ENCODE measurements at regions not wholly inside any gene's neighbourhood (a gene's known extent, or its start where the extent isn't known, plus 50 kb on each side); places are given as distances from the start of the nearest gene placed in this dataset.

DNA sequence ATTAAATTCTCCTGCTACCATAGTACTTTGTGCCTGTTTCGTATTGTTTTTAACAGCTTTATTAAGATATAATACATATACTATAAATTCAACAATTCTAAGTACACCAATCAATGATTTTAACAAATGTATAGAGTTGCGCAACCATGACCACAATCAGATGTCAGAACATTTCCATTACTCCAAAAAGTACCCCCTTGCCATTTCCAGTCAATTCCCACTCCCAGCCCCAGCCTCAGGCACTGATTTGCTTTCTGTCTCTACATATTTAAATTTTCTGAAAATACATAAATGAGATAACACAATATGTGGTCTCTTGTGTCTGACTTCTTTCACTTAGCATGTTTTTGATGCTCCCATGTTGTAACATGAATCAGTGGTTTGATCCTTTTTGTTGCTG is 193.9 kb downstream of the FIGN start:
- no peak for FAIRE-seq

DNA sequence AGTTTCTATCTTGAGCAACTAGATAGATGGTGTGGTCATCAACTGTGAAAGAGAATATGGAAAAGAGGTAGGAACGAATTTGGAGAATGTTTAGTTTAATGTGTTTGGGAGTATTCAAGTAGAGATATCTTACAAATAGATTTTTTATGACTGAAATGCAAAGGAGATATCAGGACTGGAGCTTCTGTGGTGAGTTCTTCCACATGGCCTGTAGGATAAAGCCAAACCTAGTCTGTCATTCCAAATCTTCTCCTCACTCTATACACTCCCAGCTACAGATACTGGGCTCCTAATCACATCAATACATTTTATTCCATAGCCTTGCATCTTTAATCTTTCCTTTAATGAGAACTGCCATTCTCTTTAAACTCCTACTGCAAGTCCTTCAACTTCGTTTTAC is 194.3 kb downstream of the FIGN start:
- FAIRE-seq: no peak
- DNase-seq (ENCODE audit: low spot score in 2 of 2): no peak

More for the DNA sequence above, 193.9 kb downstream of the FIGN start:
- no peak for DNase-seq (ENCODE audit: low spot score in 2 of 2)

DNA sequence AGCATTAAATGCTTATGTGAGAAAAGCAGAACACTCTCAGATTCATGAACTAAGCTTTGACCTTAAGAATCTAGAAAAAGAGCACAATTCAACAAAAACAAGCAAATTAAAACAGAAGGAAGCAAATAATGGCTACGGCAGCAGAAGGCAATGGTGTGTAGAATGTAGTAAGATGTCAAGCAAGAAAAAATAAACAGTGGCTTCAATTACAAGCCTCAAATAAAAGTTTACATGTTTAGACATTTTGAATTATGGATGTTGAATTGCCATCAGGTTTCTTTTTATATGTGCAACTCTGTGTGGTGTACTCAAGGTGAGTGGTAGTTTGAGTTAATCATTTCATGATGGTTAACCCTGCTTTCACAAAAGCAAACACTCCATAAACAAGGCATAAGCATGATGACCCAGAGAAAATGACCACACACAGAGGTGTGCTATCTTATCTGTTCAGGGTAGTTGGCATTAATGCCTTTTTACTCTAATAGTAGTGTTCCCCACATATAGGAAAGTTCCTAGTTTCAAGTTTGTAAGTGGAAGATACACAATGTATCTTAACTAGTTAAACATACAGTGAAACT is 207.1 kb downstream of the FIGN start:
- FAIRE-seq (no peak), DNase-seq (ENCODE audit: low spot score in 2 of 2) (no peak)

DNA sequence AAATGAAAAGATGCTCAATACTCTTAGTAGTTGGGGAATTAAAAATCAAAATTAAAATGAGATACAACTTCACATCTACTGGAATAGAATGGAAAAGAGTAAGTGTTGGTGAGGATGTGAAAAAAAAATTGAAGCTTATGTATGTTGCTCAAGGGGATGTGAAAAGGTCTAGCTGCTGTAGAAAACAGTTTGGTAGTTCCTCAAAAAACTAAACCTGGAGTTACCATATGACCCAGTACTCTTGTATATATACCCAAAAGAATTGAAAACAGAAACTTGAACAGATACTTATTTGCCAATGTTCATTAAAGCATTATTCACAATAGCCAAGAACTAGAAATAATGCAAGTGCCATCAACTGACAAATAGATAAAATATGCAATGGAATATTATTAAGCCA is 208.4 kb downstream of the FIGN start:
- DNase-seq (ENCODE audit: low spot score in 2 of 2) (no peak), FAIRE-seq (no peak)

DNA sequence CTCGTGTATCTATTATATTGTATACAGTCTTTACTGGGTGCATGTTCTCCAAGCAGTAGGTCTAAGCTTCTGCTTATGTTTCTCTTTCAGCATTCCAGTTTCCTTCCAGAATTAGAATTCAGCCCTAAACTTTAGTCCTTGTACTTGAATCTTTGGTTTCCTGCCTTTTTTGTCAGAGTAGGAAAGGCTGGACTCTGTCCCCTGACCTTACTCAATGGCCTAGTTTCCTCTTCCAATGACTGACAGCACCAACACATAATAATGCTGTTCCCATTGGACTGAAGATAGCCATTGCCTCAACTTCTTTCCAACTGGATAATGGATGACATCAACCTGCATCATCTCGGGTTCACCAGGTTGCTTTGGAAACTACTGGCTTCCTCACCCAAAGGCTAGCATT is 217.0 kb downstream of the FIGN start:
- no peak for DNase-seq (ENCODE audit: low spot score in 2 of 2)
- no peak for FAIRE-seq

DNA sequence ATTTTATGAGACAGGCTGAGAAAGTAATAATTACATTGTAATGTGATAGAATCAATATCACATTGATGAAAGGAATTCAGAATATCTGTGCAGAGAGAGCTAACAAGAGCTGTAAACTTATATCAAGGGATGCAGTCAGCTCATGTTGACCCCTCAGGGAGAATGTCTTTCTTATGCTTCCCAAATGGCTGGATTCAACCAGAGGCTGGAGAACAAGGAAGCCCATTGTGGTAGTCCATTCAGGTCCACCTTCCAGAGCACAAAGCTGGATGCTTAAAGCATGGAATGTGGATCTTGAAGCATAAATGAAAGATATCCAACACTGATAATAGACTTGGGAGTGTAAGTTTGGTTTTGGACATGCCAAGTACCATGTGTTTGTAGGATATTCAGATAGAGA is 220.0 kb downstream of the FIGN start:
- DNase-seq (ENCODE audit: low spot score in 2 of 2) (no peak), FAIRE-seq (no peak)

DNA sequence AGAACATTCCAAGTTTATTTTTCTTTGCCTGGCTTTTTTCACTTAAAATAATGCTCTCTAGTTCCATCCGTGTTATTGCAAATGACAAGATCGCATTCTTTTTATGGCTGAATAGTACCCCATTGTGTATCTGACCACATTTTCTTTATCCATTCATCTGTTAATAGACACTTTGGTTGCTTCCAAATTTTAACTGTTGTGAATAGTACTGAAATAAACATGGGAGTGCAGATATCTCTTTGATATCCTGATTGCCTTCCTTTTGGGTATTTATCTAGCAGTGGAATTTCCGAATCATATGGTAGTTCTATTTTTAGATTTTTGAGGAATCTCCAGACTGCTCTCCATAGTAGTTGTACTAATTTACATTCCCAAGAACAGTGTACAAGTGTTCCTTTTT is 230.5 kb downstream of the FIGN start:
- FAIRE-seq: no peak
- DNase-seq (ENCODE audit: low spot score in 2 of 2): no peak

DNA sequence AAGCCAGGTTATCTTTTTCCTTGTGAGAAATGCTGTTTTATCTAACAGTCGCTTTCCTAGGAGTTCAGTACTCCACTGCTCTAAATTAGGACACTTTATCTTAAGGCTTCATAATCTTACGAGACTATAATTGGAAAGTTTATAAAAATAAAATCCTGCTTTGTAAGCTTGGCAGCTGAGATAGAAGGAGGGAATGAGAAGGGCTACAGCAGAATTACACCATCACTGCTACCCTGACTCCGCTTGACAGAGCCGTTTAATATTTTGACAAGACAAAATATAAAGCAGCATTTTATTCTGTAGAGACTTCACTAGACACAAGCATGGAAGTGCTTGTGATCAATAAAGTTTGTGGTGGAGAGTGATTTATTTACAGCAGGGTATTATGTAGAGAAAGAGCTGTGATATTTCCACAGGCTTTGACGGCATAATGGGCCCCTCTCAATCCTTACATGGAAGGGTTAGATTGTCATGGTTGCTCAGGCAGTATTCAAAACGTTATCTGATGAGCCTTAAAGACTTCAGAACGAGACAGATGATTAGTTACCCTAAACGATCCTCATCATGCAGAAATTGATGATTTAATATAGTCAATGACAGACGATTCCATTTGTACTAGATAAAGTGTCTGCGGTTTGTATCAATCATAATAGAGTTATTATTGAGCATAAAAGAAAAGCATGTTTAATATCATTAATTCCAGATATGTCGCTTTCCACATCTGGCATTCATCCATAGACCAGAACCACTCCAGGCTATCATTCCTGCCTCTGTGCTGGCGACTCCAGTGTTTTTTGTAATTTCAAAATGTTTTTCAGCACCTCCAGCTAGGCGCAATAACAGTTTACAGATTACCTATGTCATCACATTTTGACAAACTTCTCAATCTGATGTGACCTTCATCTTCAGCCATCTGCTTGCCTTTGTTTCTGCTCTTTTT is 242.2 kb downstream of the FIGN start:
- FAIRE-seq: no peak

DNA sequence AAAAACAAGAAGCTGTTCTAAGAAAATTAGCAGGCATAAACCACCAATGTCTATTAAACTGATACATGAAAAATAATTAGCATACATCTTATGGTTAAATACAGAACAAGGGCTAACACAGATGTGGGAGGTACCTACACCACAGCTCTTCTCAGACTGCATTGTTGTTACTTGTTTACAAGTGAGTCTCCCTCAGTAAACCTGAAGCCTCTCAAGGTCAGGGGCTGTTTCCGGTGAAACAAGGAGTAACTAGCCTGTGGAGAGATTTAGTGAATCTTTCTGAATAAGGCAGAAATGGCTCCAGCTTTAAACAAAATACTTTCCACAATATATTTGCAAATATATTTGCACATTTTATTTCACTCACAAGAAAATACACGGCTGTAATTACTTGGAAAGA is 244.0 kb downstream of the FIGN start:
- no peak for DNase-seq (ENCODE audit: low spot score in 2 of 2)
- FAIRE-seq: no peak

More for the DNA sequence above, 242.2 kb downstream of the FIGN start:
- DNase-seq (ENCODE audit: low spot score in 2 of 2): no peak

DNA sequence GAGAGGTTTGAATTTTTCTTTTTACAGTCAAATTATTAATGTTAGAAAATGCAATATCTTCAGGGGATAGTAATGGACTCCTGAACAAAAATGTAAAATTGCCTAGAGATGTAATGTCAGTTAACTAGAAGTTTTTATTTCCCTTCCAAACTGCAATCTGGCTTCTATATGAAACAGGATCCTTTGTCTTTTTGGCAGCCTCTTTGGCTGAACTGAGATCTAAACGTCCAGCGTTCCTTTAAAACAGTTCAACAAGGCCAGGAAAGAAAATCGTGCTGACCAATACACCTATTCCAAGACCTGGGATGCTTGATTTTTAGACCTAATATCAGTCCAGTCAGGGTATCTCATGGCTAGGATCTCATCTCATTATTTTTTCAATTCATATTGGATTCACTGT is 245.5 kb downstream of the FIGN start:
- no peak for DNase-seq (ENCODE audit: low spot score in 2 of 2)
- FAIRE-seq: no peak

DNA sequence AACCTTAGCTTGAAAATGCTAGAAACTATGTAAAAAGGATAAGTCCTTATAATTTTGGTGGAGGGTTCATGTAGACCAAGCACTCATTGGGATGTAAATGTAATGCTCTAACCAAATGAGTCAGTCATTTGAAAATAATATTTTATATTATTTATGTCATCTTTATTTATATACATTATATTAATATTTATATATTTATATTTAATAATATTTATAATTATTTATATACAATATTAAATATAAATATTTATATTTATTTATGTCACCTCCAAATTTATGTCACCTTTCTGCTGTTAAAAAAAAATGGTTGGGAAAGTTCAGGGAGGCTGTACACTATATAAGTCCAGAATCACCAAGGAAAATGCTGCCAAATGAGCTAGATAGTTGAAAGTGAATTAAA is 254.3 kb downstream of the FIGN start:
- no peak for DNase-seq (ENCODE audit: low spot score in 2 of 2)

DNA sequence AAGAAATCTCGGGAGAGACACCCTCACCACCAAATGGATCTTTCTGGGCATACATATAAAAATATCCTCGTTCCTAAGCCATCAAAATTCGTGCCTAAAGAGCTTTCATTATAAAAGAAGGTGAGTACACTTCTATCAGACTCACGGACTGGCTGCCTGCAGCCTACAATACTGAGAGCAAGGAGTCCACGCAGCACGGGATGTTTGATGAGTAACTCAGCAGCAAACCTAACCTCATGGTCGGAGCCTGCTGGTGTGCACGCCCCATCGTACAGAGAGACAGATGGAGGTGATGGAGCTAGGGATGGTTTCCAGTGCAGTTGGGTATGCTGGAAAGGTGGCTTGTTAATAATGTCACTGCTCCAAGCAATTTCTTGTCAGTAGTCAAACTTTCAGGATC is 256.2 kb downstream of the FIGN start:
- FAIRE-seq: no peak
- no peak for DNase-seq (ENCODE audit: low spot score in 2 of 2)

More for the DNA sequence above, 254.3 kb downstream of the FIGN start:
- no peak for FAIRE-seq

DNA sequence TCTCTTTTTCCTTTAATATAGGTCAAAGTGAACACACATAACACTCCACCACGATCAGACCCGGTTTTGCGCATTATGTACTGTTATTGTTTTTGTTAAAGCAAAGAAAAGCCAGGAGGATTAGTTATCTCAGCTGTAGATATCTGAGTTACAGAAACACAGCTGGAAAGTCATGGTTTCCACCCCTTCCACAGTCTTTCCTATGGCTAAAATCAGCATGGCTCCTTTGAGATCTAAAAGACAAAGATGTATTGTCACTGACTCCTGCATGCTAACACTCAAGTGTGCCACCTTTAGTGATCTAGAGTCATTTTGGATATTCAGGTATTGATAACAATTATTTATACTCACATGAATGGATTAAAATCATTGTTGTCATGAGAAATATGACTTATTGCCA is 260.0 kb downstream of the FIGN start:
- DNase-seq (ENCODE audit: low spot score in 2 of 2) (no peak), FAIRE-seq (no peak)

DNA sequence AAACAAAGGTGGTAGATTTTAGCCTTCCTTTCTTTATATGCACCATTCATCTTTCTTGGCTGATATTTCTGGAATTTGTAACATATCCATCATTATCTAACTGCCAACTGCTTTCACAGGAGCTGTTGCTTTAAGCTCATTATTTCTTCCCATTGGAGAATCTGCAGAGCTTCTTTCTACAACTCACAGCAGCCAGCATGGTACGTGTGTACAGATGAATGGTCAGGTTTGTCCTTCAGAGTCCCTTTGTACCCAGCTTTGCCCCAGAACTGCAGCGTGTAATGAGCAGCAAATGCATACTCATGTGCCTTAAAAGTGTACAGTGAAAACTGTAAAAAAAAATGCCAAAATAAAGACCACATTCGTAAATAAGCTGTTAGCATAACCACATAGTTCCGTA is 260.9 kb downstream of the FIGN start:
- no peak for FAIRE-seq
- DNase-seq (ENCODE audit: low spot score in 2 of 2): no peak

DNA sequence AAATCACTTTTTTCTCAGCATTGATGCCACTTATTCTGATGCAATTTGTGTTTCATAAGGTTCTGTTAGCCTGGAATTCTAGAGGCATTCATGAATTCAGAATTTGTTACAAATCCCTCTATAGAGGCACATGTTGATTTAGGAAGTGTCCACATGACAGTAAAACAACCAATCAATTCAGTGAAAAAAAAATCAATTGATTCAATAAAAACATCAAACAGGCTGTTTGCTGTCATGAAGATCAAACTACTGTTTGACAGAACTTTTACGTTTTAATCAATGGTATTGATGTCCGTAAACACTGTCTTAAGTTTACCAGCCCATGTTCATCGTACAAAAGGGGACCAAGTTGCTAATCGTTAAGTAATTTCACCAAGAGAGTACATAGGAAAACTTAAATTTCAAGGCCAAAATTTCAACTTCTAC is 261.5 kb downstream of the FIGN start:
- no peak for FAIRE-seq
- no peak for DNase-seq (ENCODE audit: low spot score in 2 of 2)

DNA sequence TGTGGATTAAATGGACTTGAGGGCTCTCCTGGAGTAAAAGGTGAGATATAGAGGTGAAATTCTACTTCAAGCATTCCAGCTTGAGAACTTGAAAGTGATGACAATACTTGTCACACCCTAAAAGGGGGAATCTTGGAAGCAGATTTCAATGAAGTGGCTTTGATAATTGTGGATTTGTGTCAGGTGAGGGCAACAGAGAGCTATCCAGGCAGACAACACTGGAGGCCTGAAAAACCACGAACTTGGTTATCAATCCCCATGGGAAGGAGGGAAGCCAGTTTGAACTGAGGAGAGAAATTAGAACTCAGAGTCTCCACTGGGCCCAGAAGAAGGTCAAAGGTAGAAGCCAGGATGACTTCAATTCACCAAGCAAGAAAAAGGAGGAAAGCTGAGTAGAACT is 263.9 kb downstream of the FIGN start:
- no peak for DNase-seq (ENCODE audit: low spot score in 2 of 2)

DNA sequence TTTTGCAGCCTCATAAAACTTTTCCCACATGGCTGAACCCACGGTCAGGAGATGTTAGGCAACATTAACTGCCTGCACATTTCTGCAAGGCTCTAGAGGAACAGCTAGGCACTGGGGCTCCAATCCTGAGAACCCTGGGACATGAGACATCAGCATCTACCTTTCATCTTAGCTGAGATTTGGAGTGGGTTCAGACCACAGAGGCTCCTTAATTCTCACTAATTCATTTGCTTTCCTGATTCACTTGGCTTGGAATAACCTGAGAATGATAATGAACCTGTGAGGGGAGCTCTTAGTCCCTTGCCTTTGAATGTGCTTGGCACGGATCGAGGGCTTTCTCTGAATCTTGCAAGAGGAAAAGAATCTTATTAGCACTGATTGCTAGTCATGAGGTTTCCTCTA is 266.2 kb downstream of the FIGN start:
- FAIRE-seq (no peak), DNase-seq (ENCODE audit: low spot score in 2 of 2) (no peak)

More for the DNA sequence above, 263.9 kb downstream of the FIGN start:
- no peak for FAIRE-seq

DNA sequence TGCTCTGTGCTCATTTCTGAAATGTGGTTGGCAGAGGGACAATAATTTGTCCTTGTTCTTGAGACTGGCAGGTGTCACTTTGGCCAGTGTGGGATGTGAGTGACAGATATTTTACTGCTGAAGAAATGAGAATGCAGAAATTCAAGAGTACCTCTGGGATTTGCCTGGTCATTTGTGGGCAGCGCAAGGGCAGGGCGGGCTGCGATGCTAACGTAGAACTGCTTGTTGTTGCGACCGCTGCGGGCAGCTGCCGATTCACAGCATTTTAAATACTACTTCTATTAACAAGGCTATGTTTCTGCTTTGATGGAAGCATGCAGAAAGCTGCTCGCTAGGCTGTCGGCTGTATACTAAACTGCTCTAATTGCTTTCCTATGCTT is 268.6 kb downstream of the FIGN start:
- no peak for FAIRE-seq
- no peak for DNase-seq (ENCODE audit: low spot score in 2 of 2)

DNA sequence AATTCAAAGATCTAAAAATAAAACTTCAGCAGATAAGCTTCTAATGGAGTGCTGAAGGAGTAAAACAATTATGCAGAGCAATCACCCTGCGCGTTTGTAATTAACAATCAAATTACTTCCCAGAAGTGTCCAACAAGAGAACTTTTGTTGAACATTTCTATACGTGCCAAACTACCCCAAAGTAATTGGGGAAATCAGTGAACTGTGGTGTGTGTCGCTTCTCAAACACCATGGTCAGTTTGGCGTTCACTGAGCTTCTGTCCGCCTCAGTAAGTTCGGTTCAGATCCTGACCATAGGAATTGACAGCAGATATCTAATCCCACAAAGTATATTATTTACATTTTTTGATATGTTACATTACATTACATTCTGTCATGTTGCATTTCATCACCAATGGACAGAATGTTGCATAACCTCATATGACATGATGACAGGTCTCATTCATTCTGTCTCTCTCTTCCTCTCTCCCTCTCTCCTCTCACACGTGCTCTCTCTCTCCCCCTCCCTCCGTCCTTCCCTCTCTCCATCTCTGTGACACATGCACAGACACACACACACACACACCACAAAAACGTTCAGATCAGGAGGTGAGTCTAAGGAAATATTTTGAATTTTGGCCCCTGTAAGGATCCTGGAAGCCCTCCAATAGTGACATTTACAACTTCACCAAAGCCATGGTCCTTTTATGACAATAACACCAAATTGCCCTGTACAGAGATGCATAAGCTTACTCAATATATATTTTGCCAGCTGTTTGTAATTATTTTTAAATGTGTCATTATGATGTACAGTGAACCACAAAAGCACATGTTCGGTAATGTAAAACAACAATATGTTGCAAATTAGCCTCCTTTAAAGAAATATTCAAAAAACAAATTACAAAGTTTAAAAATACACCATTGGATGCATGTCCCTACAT is 269.2 kb downstream of the FIGN start:
- DNase-seq (ENCODE audit: low spot score in 2 of 2) (no peak), FAIRE-seq (no peak)

DNA sequence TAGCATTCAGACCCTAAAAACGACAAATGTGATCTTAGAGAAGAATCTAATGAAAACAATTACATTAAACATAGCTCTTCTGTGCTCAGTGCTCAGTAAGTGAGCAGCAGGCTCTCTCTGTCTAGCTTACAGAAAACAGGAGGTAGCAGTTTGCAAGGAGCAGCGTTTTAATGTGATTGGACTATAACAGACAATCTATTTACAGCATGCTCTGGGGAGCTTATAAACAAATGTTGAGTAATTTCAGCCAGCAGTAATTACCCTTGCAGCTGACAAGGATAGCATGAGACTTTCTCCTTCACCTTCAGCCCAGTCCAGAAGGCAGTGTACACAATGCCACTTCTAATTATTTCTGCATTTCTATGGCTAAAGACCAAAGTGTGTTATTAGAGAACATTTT is 270.4 kb downstream of the FIGN start:
- no peak for DNase-seq (ENCODE audit: low spot score in 2 of 2)
- no peak for FAIRE-seq

DNA sequence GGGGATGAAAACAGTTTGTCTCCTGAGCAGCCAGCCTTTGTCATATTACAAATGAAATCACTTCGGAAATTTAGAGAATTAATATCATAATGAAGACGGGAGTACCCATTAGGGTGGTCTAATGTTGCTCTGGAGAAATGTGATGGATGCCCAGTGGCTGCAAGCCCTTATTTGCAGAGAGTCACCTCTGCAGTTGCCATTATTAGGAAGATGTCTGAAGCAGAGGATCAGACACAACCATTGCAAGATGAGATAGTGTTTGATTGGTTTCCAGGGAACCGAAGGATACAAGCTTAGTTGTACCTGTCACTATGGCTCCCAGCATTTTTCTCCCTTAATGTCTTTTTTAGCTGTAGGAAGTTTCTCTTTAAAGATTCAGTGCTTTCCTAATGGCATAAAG is 272.4 kb downstream of the FIGN start:
- FAIRE-seq: no peak
- no peak for DNase-seq (ENCODE audit: low spot score in 2 of 2)
